ENCODE measurements at regions not wholly inside any gene's neighbourhood (a gene's known extent, or its start where the extent isn't known, plus 50 kb on each side); places are given as distances from the start of the nearest gene placed in this dataset.

- no peak for ATAC-seq (ENCODE audit: poor library complexity)
- no peak for DNase-seq
- intact Hi-C loops (cut with DNase I), result no loop called here
These were observed 489.1 kb upstream of the INTU start for GRCh38 chr4:127143460-127144195.

GRCh38 chr4:127145006-127145540 lies 487.7 kb upstream of the INTU start:
- intact Hi-C loops (cut with DNase I), result no loop called here
- no peak for DNase-seq
- ATAC-seq (ENCODE audit: poor library complexity), result no peak

GRCh38 chr4:127148165-127148564 lies 484.6 kb upstream of the INTU start:
- ATAC-seq (ENCODE audit: poor library complexity) (no peak), DNase-seq (no peak)
- intact Hi-C loops (cut with DNase I), result no loop called here

- intact Hi-C loops (cut with DNase I), result no loop called here
- DNase-seq (no peak), ATAC-seq (ENCODE audit: poor library complexity) (no peak)
These were observed 483.7 kb upstream of the INTU start for GRCh38 chr4:127149086-127149485.

- DNase-seq (no peak), ATAC-seq (ENCODE audit: poor library complexity) (no peak)
- intact Hi-C loops (cut with DNase I), result no loop called here
These were observed 480.8 kb upstream of the INTU start for GRCh38 chr4:127151941-127152340.

- DNase-seq, result no peak
- intact Hi-C loops (cut with DNase I), result no loop called here
- ATAC-seq (ENCODE audit: poor library complexity), result no peak
These were observed 477.6 kb upstream of the INTU start for GRCh38 chr4:127155116-127155515.

- intact Hi-C loops (cut with DNase I), result no loop called here
- ATAC-seq (ENCODE audit: poor library complexity) (no peak), DNase-seq (no peak)
These were observed 477.2 kb upstream of the INTU start for GRCh38 chr4:127155555-127155954.

GRCh38 chr4:127162741-127163140 lies 470.0 kb upstream of the INTU start:
- intact Hi-C loops (cut with DNase I), result no loop called here
- peak; percentile 72 for ATAC-seq (ENCODE audit: poor library complexity)
- no peak for DNase-seq

- intact Hi-C loops (cut with DNase I), result no loop called here
- no peak for ATAC-seq (ENCODE audit: poor library complexity)
- DNase-seq, result no peak
These were observed 466.8 kb upstream of the INTU start for GRCh38 chr4:127165971-127166370.

GRCh38 chr4:127174201-127174600 lies 458.6 kb upstream of the INTU start:
- ATAC-seq (ENCODE audit: poor library complexity) (no peak), DNase-seq (no peak)
- intact Hi-C loops (cut with DNase I), result no loop called here

GRCh38 chr4:127174616-127175015 lies 458.1 kb upstream of the INTU start:
- ATAC-seq (ENCODE audit: poor library complexity) (no peak), DNase-seq (no peak)
- intact Hi-C loops (cut with DNase I), result no loop called here

GRCh38 chr4:127179256-127180087 lies 453.3 kb upstream of the INTU start:
- no peak for DNase-seq
- intact Hi-C loops (cut with DNase I), result no loop called here

GRCh38 chr4:127181001-127181400 lies 451.8 kb upstream of the INTU start:
- no peak for DNase-seq
- intact Hi-C loops (cut with DNase I), result no loop called here
- no peak for ATAC-seq (ENCODE audit: poor library complexity)

More at GRCh38 chr4:127179256-127180087, 453.3 kb upstream of the INTU start:
- ATAC-seq (ENCODE audit: poor library complexity), result no peak

- intact Hi-C loops (cut with DNase I), result no loop called here
- ATAC-seq (ENCODE audit: poor library complexity), result no peak
- DNase-seq, result no peak
These were observed 450.1 kb upstream of the INTU start for GRCh38 chr4:127182687-127183086.

- intact Hi-C loops (cut with DNase I), result no loop called here
- DNase-seq (no peak), ATAC-seq (ENCODE audit: poor library complexity) (no peak)
These were observed 443.9 kb upstream of the INTU start for GRCh38 chr4:127188847-127189246.

GRCh38 chr4:127194281-127194680 lies 438.5 kb upstream of the INTU start:
- DNase-seq (no peak), ATAC-seq (ENCODE audit: poor library complexity) (no peak)
- intact Hi-C loops (cut with DNase I), result no loop called here

- peak; percentile 73 for DNase-seq
- ATAC-seq (ENCODE audit: poor library complexity), result peak; percentile 98
- intact Hi-C loops (cut with DNase I), result no loop called here
These were observed 436.0 kb upstream of the INTU start for GRCh38 chr4:127196655-127197352.

- intact Hi-C loops (cut with DNase I), result no loop called here
- DNase-seq (no peak), ATAC-seq (ENCODE audit: poor library complexity) (no peak)
These were observed 429.1 kb upstream of the INTU start for GRCh38 chr4:127203562-127204200.

GRCh38 chr4:127204322-127204721 lies 428.4 kb upstream of the INTU start:
- no peak for ATAC-seq (ENCODE audit: poor library complexity)
- no peak for DNase-seq
- intact Hi-C loops (cut with DNase I), result no loop called here

Data from Right ventricle myocardium superior (tissue), 1 donor.